DOHH2 (cell line): ENCODE measurements at regions not wholly inside any gene's neighbourhood (a gene's known extent, or its start where the extent isn't known, plus 50 kb on each side); places are given as distances from the start of the nearest gene placed in this dataset.

ENCODE experiments used
- H3F3A ChIP-seq: fragments of 200-600 bp; sonication (generic), shearing (Covaris generic); 2 replicates; pipeline ENCODE4 v1.6.0; 2016; ENCODE audit warnings: antibody characterized with exemption, mild to moderate bottlenecking; ENCODE audit not compliant: control insufficient read depth, insufficient read depth
- H3K27ac ChIP-seq: fragments of 200-600 bp; sonication (generic); 2 replicates; pipeline ENCODE4 v1.5.1; 2014; ENCODE audit warnings: low read depth, mild to moderate bottlenecking, low read length, moderate library complexity
- H3K27me3 ChIP-seq: fragments of 200-600 bp; sonication (generic); 2 replicates; pipeline ENCODE4 v1.6.1; 2014; ENCODE audit warnings: mild to moderate bottlenecking, low read length, mixed read lengths; ENCODE audit not compliant: control insufficient read depth
- H3K36me3 ChIP-seq: fragments of 200-600 bp; sonication (generic); 2 replicates; pipeline ENCODE4 v1.6.1; 2014; ENCODE audit warnings: mild to moderate bottlenecking, low read length, moderate library complexity, mixed read lengths; ENCODE audit not compliant: control insufficient read depth
- H3K4me1 ChIP-seq: fragments of 200-600 bp; sonication (generic); 2 replicates; pipeline ENCODE4 v1.6.1; 2014; ENCODE audit warnings: mild to moderate bottlenecking, low read length, mixed read lengths; ENCODE audit not compliant: control insufficient read depth
- H3K4me2 ChIP-seq: fragments of 200-600 bp; sonication (generic); 2 replicates; pipeline ENCODE4 v1.6.0; 2014; ENCODE audit warnings: mild to moderate bottlenecking, low read length, moderate library complexity
- H3K4me3 ChIP-seq: fragments of 200-600 bp; sonication (generic); 2 replicates; pipeline ENCODE4 v1.5.1; 2014; ENCODE audit warnings: mild to moderate bottlenecking, low read length, mixed read lengths
- H3K79me2 ChIP-seq: fragments of 200-600 bp; sonication (generic); 2 replicates; pipeline ENCODE4 v1.6.1; 2014; ENCODE audit warnings: mild to moderate bottlenecking, low read length, mixed read lengths; ENCODE audit not compliant: control insufficient read depth
- H3K9me2 ChIP-seq: fragments of 200-600 bp; sonication (generic); replicated peaks from 2 replicates; pipeline ENCODE4 v1.6.1; 2014; ENCODE audit warnings: mild to moderate bottlenecking, low read length, mixed read lengths; ENCODE audit not compliant: control insufficient read depth
- H3K9me3 ChIP-seq: fragments of 200-600 bp; sonication (generic); 2 replicates; pipeline ENCODE4 v1.6.1; 2014; ENCODE audit warnings: antibody characterized with exemption, low read length, mixed read lengths; ENCODE audit not compliant: control insufficient read depth, insufficient read depth
- H4K20me1 ChIP-seq: fragments of 200-600 bp; sonication (generic); 2 replicates; pipeline ENCODE4 v1.6.0; 2014; ENCODE audit warnings: low read depth, mild to moderate bottlenecking, antibody characterized with exemption, low read length, moderate library complexity; ENCODE audit not compliant: control insufficient read depth, insufficient read depth
- CTCF ChIP-seq: fragments of 200-600 bp; sonication (generic); IDR thresholded peaks from one replicate; pipeline ENCODE4 v1.5.1; 2014; ENCODE audit warnings: antibody characterized with exemption, mild to moderate bottlenecking, low read depth, low read length; ENCODE audit not compliant: poor library complexity, severe bottlenecking
- EZH2phosphoT487 ChIP-seq: fragments of 200-600 bp; sonication (generic); IDR thresholded peaks from 2 replicates; pipeline ENCODE4 v1.6.1; 2017; ENCODE audit warnings: borderline replicate concordance, mild to moderate bottlenecking, antibody characterized with exemption, low read length, moderate library complexity, mixed read lengths

GRCh38 chr3:194287374-194287773 lies 63.8 kb downstream of the CPN2 start:
- H3K4me1 ChIP-seq, result no peaks in the 10 kb centered on the region
- H3K9me3 ChIP-seq, result no peaks in the 10 kb centered on the region
- no peaks in the 10 kb centered on the region for H4K20me1 ChIP-seq
- no peaks in the 10 kb centered on the region for H3K79me2 ChIP-seq
- no peak for TF ChIP-seq CTCF
- no peak for TF ChIP-seq EZH2phosphoT487
- no peaks in the 10 kb centered on the region for H3K9me2 ChIP-seq
- H3K27me3 ChIP-seq, result peaks cover 31% of the 10 kb centered on the region
- no peaks in the 10 kb centered on the region for H3F3A ChIP-seq
- no peaks in the 10 kb centered on the region for H3K36me3 ChIP-seq
- H3K27ac ChIP-seq, result no peak overlapping the region
- H3K4me2 ChIP-seq, result no peak overlapping the region
- H3K4me3 ChIP-seq, result no peak overlapping the region

- Histone ChIP-seq H3K4me1 (no peaks in the 10 kb centered on the region), H3K4me3 (no peak overlapping the region), H3K36me3 (no peaks in the 10 kb centered on the region), H3K79me2 (no peaks in the 10 kb centered on the region), H3K9me2 (no peaks in the 10 kb centered on the region), H3K27me3 (peaks cover 34% of the 10 kb centered on the region), H3K9me3 (no peaks in the 10 kb centered on the region), H3K27ac (no peak overlapping the region), H3K4me2 (no peak overlapping the region), H4K20me1 (no peaks in the 10 kb centered on the region), H3F3A (no peaks in the 10 kb centered on the region)
- no peak for TF ChIP-seq EZH2phosphoT487
- no peak for TF ChIP-seq CTCF
Measured at GRCh38 chr3:194287977-194288706, 63.0 kb downstream of the CPN2 start.
